Osteocyte (in vitro differentiated cells): ENCODE measurements at regions not wholly inside any gene's neighbourhood (a gene's known extent, or its start where the extent isn't known, plus 50 kb on each side); places are given as distances from the start of the nearest gene placed in this dataset.

ENCODE experiments used
- DNase-seq: peaks from one replicate; pipeline ENCODE4 v3.0.0; 2021; ENCODE audit warnings: mixed read lengths; ENCODE audit not compliant: unreplicated experiment; ENCODE audit errors: extremely low spot score
- H3K27ac Mint-ChIP-seq: one replicate; pipeline ENCODE4 v1.8.0; 2021; ENCODE audit warnings: mild to moderate bottlenecking, mixed read lengths; ENCODE audit not compliant: unreplicated experiment
- H3K27me3 Mint-ChIP-seq: one replicate; pipeline ENCODE4 v1.8.0; 2021; ENCODE audit warnings: mixed read lengths; ENCODE audit not compliant: unreplicated experiment
- H3K36me3 Mint-ChIP-seq: one replicate; pipeline ENCODE4 v1.8.0; 2021; ENCODE audit warnings: mixed read lengths; ENCODE audit not compliant: unreplicated experiment
- H3K4me1 Mint-ChIP-seq: one replicate; pipeline ENCODE4 v1.8.0; 2021; ENCODE audit warnings: mixed read lengths; ENCODE audit not compliant: unreplicated experiment
- H3K4me3 Mint-ChIP-seq: one replicate; pipeline ENCODE4 v1.8.0; 2021; ENCODE audit warnings: mild to moderate bottlenecking, moderate library complexity, mixed read lengths; ENCODE audit not compliant: unreplicated experiment
- H3K9me3 Mint-ChIP-seq: one replicate; pipeline ENCODE4 v1.8.0; 2021; ENCODE audit warnings: mixed read lengths; ENCODE audit not compliant: unreplicated experiment
- CTCF ChIP-seq: fragments of 200-600 bp; sonication (generic); IDR thresholded peaks from 2 replicates; pipeline ENCODE4 v1.5.0; 2021; ENCODE audit warnings: antibody characterized with exemption, mild to moderate bottlenecking, moderate library complexity

- no peak overlapping the region for H3K4me3 Mint-ChIP-seq
- H3K36me3 Mint-ChIP-seq, result no peaks in the 10 kb centered on the region
- no peaks in the 10 kb centered on the region for H3K27me3 Mint-ChIP-seq
- DNase-seq, result no peak
- no peaks in the 10 kb centered on the region for H3K4me1 Mint-ChIP-seq
- no peaks in the 10 kb centered on the region for H3K9me3 Mint-ChIP-seq
- H3K27ac Mint-ChIP-seq, result no peak overlapping the region
- no peak for TF ChIP-seq CTCF
Measured at GRCh38 chr4:108280072-108280471, 111.3 kb upstream of the LEF1 start.

DNA sequence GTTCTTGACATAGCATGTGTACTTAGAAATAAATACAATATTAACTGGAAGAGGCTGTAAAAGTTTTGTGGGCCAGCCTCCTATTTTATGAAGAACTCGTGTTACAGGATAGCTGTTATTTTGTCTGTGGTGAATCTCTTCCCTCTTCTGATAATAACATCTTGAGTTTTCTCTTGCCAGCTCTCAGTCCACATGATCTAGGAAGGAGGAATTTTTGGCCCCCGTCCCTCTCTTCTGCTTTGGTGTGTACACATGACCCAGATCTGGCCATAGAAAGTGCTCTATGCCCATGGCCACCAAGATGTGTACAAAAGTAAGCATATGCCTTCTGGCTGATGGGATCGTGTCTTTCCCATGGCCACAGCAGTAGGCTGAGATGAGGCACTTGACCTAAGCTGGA lies 108.0 kb upstream of the LEF1 start:
- no peak for DNase-seq
- no peak for TF ChIP-seq CTCF
- Mint-ChIP-seq H3K27ac (no peak overlapping the region), H3K4me3 (no peak overlapping the region), H3K27me3 (no peaks in the 10 kb centered on the region), H3K4me1 (no peaks in the 10 kb centered on the region), H3K36me3 (no peaks in the 10 kb centered on the region), H3K9me3 (no peaks in the 10 kb centered on the region)

DNA sequence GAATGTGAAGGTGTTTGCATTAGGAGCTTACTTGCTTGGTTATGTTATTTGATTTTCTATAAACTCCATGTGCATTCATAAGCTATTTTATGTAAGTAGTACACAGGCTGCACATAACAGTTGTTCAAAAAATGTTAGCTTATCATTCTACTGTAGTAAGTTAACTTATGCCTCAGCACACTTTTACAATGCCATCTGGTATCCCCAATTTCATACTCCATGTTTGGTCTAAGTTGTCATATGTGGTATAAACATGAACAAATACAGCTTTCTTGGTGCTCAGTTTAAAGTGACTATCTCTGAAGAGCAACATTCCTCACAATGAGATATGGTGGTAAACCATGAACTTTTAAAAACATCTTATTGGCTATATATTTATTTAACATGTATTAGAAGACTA lies 104.3 kb upstream of the LEF1 start:
- H3K9me3 Mint-ChIP-seq, result no peaks in the 10 kb centered on the region
- H3K4me1 Mint-ChIP-seq, result peaks cover 10% of the 10 kb centered on the region
- no peaks in the 10 kb centered on the region for H3K36me3 Mint-ChIP-seq
- no peak for DNase-seq
- no peak overlapping the region for H3K4me3 Mint-ChIP-seq
- no peaks in the 10 kb centered on the region for H3K27me3 Mint-ChIP-seq
- no peak for TF ChIP-seq CTCF
- no peak overlapping the region for H3K27ac Mint-ChIP-seq

- Mint-ChIP-seq H3K4me1 (peaks cover 10% of the 10 kb centered on the region), H3K27me3 (no peaks in the 10 kb centered on the region), H3K36me3 (no peaks in the 10 kb centered on the region), H3K27ac (no peak overlapping the region), H3K9me3 (no peaks in the 10 kb centered on the region), H3K4me3 (no peak overlapping the region)
- no peak for DNase-seq
- no peak for TF ChIP-seq CTCF
Measured at GRCh38 chr4:108272561-108272960, 103.8 kb upstream of the LEF1 start.

- H3K36me3 Mint-ChIP-seq, result no peaks in the 10 kb centered on the region
- no peaks in the 10 kb centered on the region for H3K27me3 Mint-ChIP-seq
- no peaks in the 10 kb centered on the region for H3K9me3 Mint-ChIP-seq
- peaks cover 10% of the 10 kb centered on the region for H3K4me1 Mint-ChIP-seq
- DNase-seq, result no peak
- no peak overlapping the region for H3K4me3 Mint-ChIP-seq
- H3K27ac Mint-ChIP-seq, result no peak overlapping the region
- TF ChIP-seq CTCF, result no peak
Measured at GRCh38 chr4:108272046-108272445, 103.3 kb upstream of the LEF1 start.
